Uterus (tissue), 2 donors: ENCODE measurements at regions not wholly inside any gene's neighbourhood (a gene's known extent, or its start where the extent isn't known, plus 50 kb on each side); places are given as distances from the start of the nearest gene placed in this dataset.
"Not testable (repeated sequence)": the region's sequence is repeated elsewhere in the genome, so short reads cannot be mapped to it uniquely, and the experiment has no call there.

Source experiments
- CTCF ChIP-seq, 4 experiments: fragments of 200-600 bp in 2 of 4; fragments of 450-650 bp in 2 of 4; sonication (generic) in 2 of 4; IDR thresholded peaks; one replicate each; pipeline ENCODE4 v1.5.1; 2016 to 2019; ENCODE audit warnings: antibody characterized with exemption in 4 of 4, mild to moderate bottlenecking in 2 of 4, moderate library complexity in 1 of 4
- POLR2A ChIP-seq, 2 donors: fragments of 450-650 bp; IDR thresholded peaks; one replicate each; pipeline ENCODE4 v1.6.1; 2016; ENCODE audit warnings: antibody characterized with exemption in 2 of 2, mild to moderate bottlenecking in 1 of 2, moderate library complexity in 1 of 2

- TF ChIP-seq CTCF (IDR thresholded peaks at IDR 0.05) = peak; percentile 24 to 51 (median 45)
- not testable (repeated sequence) for TF ChIP-seq POLR2A (IDR thresholded peaks at IDR 0.05)
Measured at GRCh38 chr1:146401281-146401825, 172.5 kb upstream of the NOTCH2NLA start.
